Hindlimb muscle (tissue), 1 donor: ENCODE measurements at regions not wholly inside any gene's neighbourhood (a gene's known extent, or its start where the extent isn't known, plus 50 kb on each side); places are given as distances from the start of the nearest gene placed in this dataset.
"Not testable (repeated sequence)": the region's sequence is repeated elsewhere in the genome, so short reads cannot be mapped to it uniquely, and the experiment has no call there.

Experiments
- DNase-seq: peaks from one replicate; pipeline ENCODE4 v3.0.0-alpha.2; 2013

- not testable (repeated sequence) for DNase-seq
Observed at GRCh38 chr10:64120301-64120980, 599.2 kb downstream of the REEP3 start.

- DNase-seq: no peak
Observed at GRCh38 chr10:64130152-64130551, 609.0 kb downstream of the REEP3 start.

- no peak for DNase-seq
Observed at GRCh38 chr10:64134676-64135075, 613.5 kb downstream of the REEP3 start.

- DNase-seq: no peak
Observed at GRCh38 chr10:64142395-64142794, 621.2 kb downstream of the REEP3 start.

- DNase-seq: no peak
Observed at GRCh38 chr10:64148607-64149006, 627.4 kb downstream of the REEP3 start.

GRCh38 chr10:64156166-64156565 is 635.0 kb downstream of the REEP3 start:
- no peak for DNase-seq

- no peak for DNase-seq
Observed at GRCh38 chr10:64158551-64158950, 637.4 kb downstream of the REEP3 start.

- DNase-seq: no peak
Observed at GRCh38 chr10:64159910-64160872, 639.0 kb downstream of the REEP3 start.

- DNase-seq: no peak
Observed at GRCh38 chr10:64170791-64171190, 649.6 kb downstream of the REEP3 start.

- DNase-seq: no peak
Observed at GRCh38 chr10:64173826-64174225, 652.6 kb downstream of the REEP3 start.

GRCh38 chr10:64174666-64175255 is 653.6 kb downstream of the REEP3 start:
- DNase-seq: no peak

- DNase-seq: peak; percentile 26
Observed at GRCh38 chr10:64175271-64175962, 654.2 kb downstream of the REEP3 start.

- no peak for DNase-seq
Observed at GRCh38 chr10:64182671-64183070, 661.5 kb downstream of the REEP3 start.

- no peak for DNase-seq
Observed at GRCh38 chr10:64191286-64191685, 670.1 kb downstream of the REEP3 start.

- no peak for DNase-seq
Observed at GRCh38 chr10:64196638-64197315, 675.6 kb downstream of the REEP3 start.

GRCh38 chr10:64201936-64202335 is 680.7 kb downstream of the REEP3 start:
- no peak for DNase-seq

GRCh38 chr10:64204504-64204903 is 683.3 kb downstream of the REEP3 start:
- DNase-seq: not testable (repeated sequence)

- DNase-seq: no peak
Observed at GRCh38 chr10:64206409-64206808, 685.2 kb downstream of the REEP3 start.

- DNase-seq: no peak
Observed at GRCh38 chr10:64209561-64209960, 688.4 kb downstream of the REEP3 start.

- DNase-seq: no peak
Observed at GRCh38 chr10:64210211-64210610, 689.0 kb downstream of the REEP3 start.

- DNase-seq: no peak
Observed at GRCh38 chr10:64211466-64211865, 690.3 kb downstream of the REEP3 start.

GRCh38 chr10:64215088-64215487 is 693.9 kb downstream of the REEP3 start:
- no peak for DNase-seq
